CD14-positive monocyte (primary cell): ENCODE measurements at regions not wholly inside any gene's neighbourhood (a gene's known extent, or its start where the extent isn't known, plus 50 kb on each side); places are given as distances from the start of the nearest gene placed in this dataset.

Experiments used
- DNase-seq, 3 donors: peaks; one replicate each; pipeline ENCODE4 v3.0.0-alpha.2; 2011 to 2022
- H2AFZ ChIP-seq: 2 replicates; pipeline ENCODE4 v1.6.0; 2012; ENCODE audit warnings: mild to moderate bottlenecking, low read depth, low read length, inconsistent platforms; ENCODE audit not compliant: insufficient read depth, poor library complexity, severe bottlenecking
- H3K27ac ChIP-seq, 2 donors: 1 replicate in 1 of 2; 2 replicates in 1 of 2; pipeline ENCODE4 v1.5.1; 2012 to 2013; ENCODE audit warnings: low read length in 2 of 2, control low read depth in 1 of 2, inconsistent platforms in 1 of 2, low read depth in 1 of 2, mild to moderate bottlenecking in 1 of 2
- H3K27me3 ChIP-seq, 2 donors: one replicate each; pipeline versions ENCODE4 v1.6.0 to v1.6.1; 2011 to 2013; ENCODE audit warnings: low read length in 2 of 2; ENCODE audit not compliant: control insufficient read depth in 2 of 2, insufficient read depth in 2 of 2
- H3K36me3 ChIP-seq, 2 donors: replicated peaks in 1 of 2; 1 replicate in 1 of 2; 2 replicates in 1 of 2; pipeline versions ENCODE4 v1.5.1 to v1.6.1; 2012 to 2013; ENCODE audit warnings: low read length in 2 of 2, control low read depth in 1 of 2, inconsistent platforms in 1 of 2, mild to moderate bottlenecking in 1 of 2; ENCODE audit not compliant: insufficient read depth in 2 of 2, control insufficient read depth in 1 of 2
- H3K4me1 ChIP-seq, 2 donors: 1 replicate in 1 of 2; 2 replicates in 1 of 2; pipeline versions ENCODE4 v1.5.1 to v1.6.1; 2012 to 2013; ENCODE audit warnings: low read length in 2 of 2, control low read depth in 1 of 2, inconsistent platforms in 1 of 2, mild to moderate bottlenecking in 1 of 2, moderate library complexity in 1 of 2; ENCODE audit not compliant: insufficient read depth in 2 of 2, control insufficient read depth in 1 of 2
- H3K4me2 ChIP-seq: replicated peaks from 2 replicates; pipeline ENCODE3; 2012; ENCODE audit warnings: low read length, moderate library complexity, mild to moderate bottlenecking; ENCODE audit not compliant: poor library complexity, severe bottlenecking; ENCODE audit errors: extremely low read depth
- H3K4me3 ChIP-seq, 3 experiments: fragments of 200-600 bp in 1 of 3; sonication (generic) in 1 of 3; replicated peaks in 1 of 3; 1 replicate in 2 of 3; 2 replicates in 1 of 3; pipeline ENCODE4 v1.5.1; 2011 to 2013; ENCODE audit warnings: low read length in 3 of 3, mild to moderate bottlenecking in 3 of 3, control low read depth in 2 of 3, low read depth in 2 of 3, inconsistent platforms in 1 of 3, moderate library complexity in 1 of 3
- H3K79me2 ChIP-seq: 2 replicates; pipeline ENCODE4 v1.6.0; 2012; ENCODE audit warnings: mild to moderate bottlenecking, control low read depth, inconsistent platforms, low read length, moderate library complexity; ENCODE audit not compliant: insufficient read depth
- H3K9ac ChIP-seq: 2 replicates; pipeline ENCODE4 v1.6.0; 2017; ENCODE audit warnings: low read length, mild to moderate bottlenecking; ENCODE audit not compliant: insufficient read depth, poor library complexity, severe bottlenecking
- H3K9me3 ChIP-seq, 2 donors: replicated peaks in 1 of 2; 1 replicate in 1 of 2; 2 replicates in 1 of 2; pipeline versions ENCODE4 v1.5.1 to v1.6.1; 2012 to 2013; ENCODE audit warnings: low read length in 2 of 2, control low read depth in 1 of 2; ENCODE audit not compliant: control insufficient read depth in 1 of 2, insufficient read depth in 1 of 2
- H4K20me1 ChIP-seq: 2 replicates; pipeline ENCODE4 v1.6.0; 2012; ENCODE audit warnings: mild to moderate bottlenecking, low read length, control low read depth, moderate library complexity; ENCODE audit not compliant: insufficient read depth
- H3K27ac Mint-ChIP-seq, 7 donors: one replicate each; pipeline ENCODE4 v1.8.0; 2020; ENCODE audit warnings: mild to moderate bottlenecking in 7 of 7, mixed read lengths in 7 of 7, moderate library complexity in 6 of 7, inconsistent platforms in 2 of 7
- H3K27me3 Mint-ChIP-seq, 3 donors: one replicate each; pipeline ENCODE4 v1.8.0; 2021 to 2022; ENCODE audit warnings: low read depth in 3 of 3, mild to moderate bottlenecking in 3 of 3, mixed read lengths in 3 of 3, moderate library complexity in 3 of 3, inconsistent platforms in 1 of 3
- H3K36me3 Mint-ChIP-seq, 2 donors: one replicate each; pipeline ENCODE4 v1.8.0; 2020; ENCODE audit warnings: mixed read lengths in 2 of 2, inconsistent platforms in 1 of 2, mild to moderate bottlenecking in 1 of 2
- H3K4me1 Mint-ChIP-seq: one replicate; pipeline ENCODE4 v1.8.0; 2020; ENCODE audit warnings: mild to moderate bottlenecking, mixed read lengths
- H3K4me3 Mint-ChIP-seq, 2 donors: one replicate each; pipeline ENCODE4 v1.8.0; 2020; ENCODE audit warnings: mild to moderate bottlenecking in 2 of 2, mixed read lengths in 2 of 2, moderate library complexity in 1 of 2
- H3K9me3 Mint-ChIP-seq, 7 donors: one replicate each; pipeline ENCODE4 v1.8.0; 2020 to 2022; ENCODE audit warnings: mixed read lengths in 7 of 7, mild to moderate bottlenecking in 6 of 7, moderate library complexity in 6 of 7, inconsistent platforms in 2 of 7
- CTCF ChIP-seq: fragments of 200-600 bp; IDR thresholded peaks from one replicate; pipeline ENCODE4 v1.8.0; 2022; ENCODE audit warnings: antibody characterized with exemption, mild to moderate bottlenecking
- WGBS: methylation state at CpG from one replicate; pipeline ENCODE4 v1.1.5; 2013; ENCODE audit warnings: missing lambda C conversion rate; ENCODE audit not compliant: insufficient coverage; 5-methylcytosine and 5-hydroxymethylcytosine counted together
- intact Hi-C, 2 donors: fragments of 100-400 bp; cut with micrococcal nuclease; formaldehyde crosslinking; loops; one replicate each; pipeline versions ENCODE4 v1.15.0 to v1.15.1; 2023

- 72% methylated on average over 3 of the region's 4 CpGs for WGBS
- H3K4me3 Mint-ChIP-seq, result no peak overlapping the region
Measured at GRCh38 chr9:30197954-30198353, 2186.5 kb upstream of the ACO1 start.

DNA sequence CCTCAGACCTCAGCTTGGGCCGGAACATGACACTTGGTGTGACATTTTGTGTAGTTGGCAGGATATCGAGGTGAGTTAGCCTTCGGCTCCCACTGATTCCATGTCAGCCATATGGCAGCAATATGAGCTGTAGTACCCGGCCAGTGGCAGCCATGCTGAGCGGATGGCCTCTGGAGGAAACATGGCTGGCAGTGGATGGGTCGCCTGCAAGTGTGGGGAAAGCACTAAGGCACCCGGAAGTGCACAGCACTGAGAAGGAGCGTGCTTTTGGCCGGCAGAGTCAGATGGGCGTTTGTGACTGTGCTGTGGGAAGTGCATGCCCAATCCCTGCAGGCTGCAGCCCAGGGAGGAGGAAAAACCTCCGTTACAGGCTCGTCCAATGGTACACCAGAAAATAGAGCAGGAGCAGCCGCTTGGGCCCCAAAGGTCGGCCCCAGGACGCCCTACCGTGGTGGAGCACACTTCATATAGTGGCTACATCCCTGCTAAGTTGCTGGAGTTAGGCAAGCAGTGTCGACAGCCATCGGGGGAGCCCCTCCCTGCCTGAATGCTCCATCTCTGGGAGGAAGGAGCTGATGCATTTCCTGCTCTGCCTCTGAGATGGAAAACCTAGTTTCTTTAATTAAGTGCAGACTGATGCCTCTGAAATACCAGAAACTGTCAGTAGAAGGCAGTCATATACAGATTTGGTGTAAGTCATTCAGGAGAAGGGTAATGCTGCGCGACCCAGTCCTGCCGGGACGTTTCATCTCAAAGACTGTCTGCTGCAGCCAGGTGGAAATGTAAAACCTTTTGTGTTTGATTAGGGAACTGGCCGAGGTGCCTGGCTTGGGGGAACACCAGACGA lies 2185.8 kb upstream of the ACO1 start:
- peak overlapping the region in 2 of 7 donors; percentile 30 to 35 for H3K27ac Mint-ChIP-seq
- no peaks in the 10 kb centered on the region for H3K79me2 ChIP-seq

More at GRCh38 chr9:30197954-30198353, 2186.5 kb upstream of the ACO1 start:
- Histone ChIP-seq H4K20me1 (no peaks in the 10 kb centered on the region), H3K79me2 (no peaks in the 10 kb centered on the region), H3K4me1 (no peaks in the 10 kb centered on the region), H3K36me3 (no peaks in the 10 kb centered on the region), H3K9me3 (peaks cover 13 to 28% of the 10 kb centered on the region in 2 donors), H3K27ac (no peak overlapping the region), H3K4me2 (no peak overlapping the region), H2AFZ (no peak overlapping the region), H3K27me3 (no peaks in the 10 kb centered on the region), H3K4me3 (no peak overlapping the region), H3K9ac (no peak overlapping the region)
- intact Hi-C loops, result loop anchor here in 1 of 2 donors (10.0 kb wide), 1 partner anchor 57 kb away; no protein-coding TSS in a partner anchor
- Mint-ChIP-seq H3K27me3 (no peaks in the 10 kb centered on the region), H3K9me3 (peaks cover 0 to 14% (median 10%) of the 10 kb centered on the region in 7 donors), H3K4me1 (no peaks in the 10 kb centered on the region), H3K36me3 (no peaks in the 10 kb centered on the region), H3K27ac (no peak overlapping the region)
- no peak for DNase-seq
- no peak for TF ChIP-seq CTCF

More for the DNA sequence above, 2185.8 kb upstream of the ACO1 start:
- no peak overlapping the region for H3K4me2 ChIP-seq
- Mint-ChIP-seq H3K27me3 (no peaks in the 10 kb centered on the region), H3K4me1 (no peaks in the 10 kb centered on the region), H3K9me3 (peaks cover 0 to 14% (median 10%) of the 10 kb centered on the region in 7 donors), H3K36me3 (no peaks in the 10 kb centered on the region), H3K4me3 (no peak overlapping the region)
- H3K4me1 ChIP-seq, result no peaks in the 10 kb centered on the region
- no peaks in the 10 kb centered on the region for H3K36me3 ChIP-seq
- H2AFZ ChIP-seq, result no peak overlapping the region
- peaks cover 13 to 28% of the 10 kb centered on the region in 2 donors for H3K9me3 ChIP-seq
- no peaks in the 10 kb centered on the region for H4K20me1 ChIP-seq
- H3K4me3 ChIP-seq, result no peak overlapping the region
- H3K27me3 ChIP-seq, result no peaks in the 10 kb centered on the region
- DNase-seq, result no peak
- intact Hi-C loops, result loop anchor here in 1 of 2 donors (10.0 kb wide), 1 partner anchor 56 kb away; no protein-coding TSS in a partner anchor
- H3K27ac ChIP-seq, result no peak overlapping the region
- no peak overlapping the region for H3K9ac ChIP-seq
- no peak for TF ChIP-seq CTCF
- WGBS, result 95% methylated on average over 17 of the region's 24 CpGs
